Daoy (cell line): ENCODE measurements at regions not wholly inside any gene's neighbourhood (a gene's known extent, or its start where the extent isn't known, plus 50 kb on each side); places are given as distances from the start of the nearest gene placed in this dataset.

Experiments used
- DNase-seq: peaks from one replicate; pipeline ENCODE4 v3.0.0-alpha.2; 2015; ENCODE audit warnings: low read depth

DNA sequence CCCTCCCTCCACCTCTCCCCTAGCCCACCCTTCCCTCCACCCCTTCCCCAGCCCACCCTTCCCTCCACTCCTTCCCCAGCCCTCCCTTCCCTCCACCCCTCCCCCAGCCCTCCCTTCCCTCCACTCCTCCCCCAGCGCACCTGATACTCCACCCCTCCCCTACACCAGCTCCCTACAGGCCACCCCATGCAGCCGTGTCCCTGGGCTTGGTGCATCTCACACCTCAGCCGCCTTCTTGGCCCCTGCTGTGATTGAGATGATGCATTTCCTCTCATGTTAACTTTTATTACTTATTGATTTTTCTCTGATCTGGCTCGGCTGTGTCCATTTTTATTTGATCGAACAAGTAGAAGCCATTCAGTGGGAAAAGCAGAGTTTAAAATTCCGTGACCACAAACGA is 243.8 kb downstream of the MATN1 start:
- no peak for DNase-seq

DNA sequence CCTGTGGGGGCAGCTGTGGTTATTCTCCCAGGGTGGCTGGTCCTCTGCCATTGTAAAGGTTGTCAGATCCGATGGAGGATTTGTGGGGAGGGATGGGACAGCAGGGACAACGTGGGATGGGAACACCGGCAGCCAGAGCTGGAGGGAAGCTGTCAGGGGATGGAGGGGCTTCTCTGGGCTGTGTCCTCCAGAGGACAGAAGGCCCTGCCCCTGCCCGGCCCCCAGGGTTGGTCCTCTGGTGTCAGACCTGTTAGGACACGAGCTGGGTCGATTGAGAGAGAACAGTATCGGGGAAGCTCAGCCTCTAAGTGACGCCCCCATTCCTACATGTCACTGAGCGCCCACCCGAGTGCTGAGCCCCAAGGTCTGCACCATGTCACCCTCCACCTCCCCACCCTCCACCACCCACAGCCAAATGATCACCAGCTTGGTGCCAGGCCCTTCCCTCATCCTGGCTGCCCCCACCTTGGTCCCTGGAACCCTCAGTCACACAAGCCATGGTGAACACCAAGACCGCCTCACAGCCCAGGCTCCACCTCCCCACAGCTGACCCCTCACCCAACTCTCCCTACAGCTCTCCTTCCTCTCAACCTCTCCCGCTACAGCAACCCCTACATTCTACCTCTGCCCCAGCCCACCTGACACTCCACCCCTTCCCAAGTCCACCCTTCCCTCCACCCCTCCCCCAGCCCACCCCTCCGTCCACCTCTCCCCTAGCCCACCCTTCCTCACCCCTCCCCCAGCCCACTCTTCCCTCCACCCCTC is 244.4 kb downstream of the MATN1 start:
- no peak for DNase-seq

DNA sequence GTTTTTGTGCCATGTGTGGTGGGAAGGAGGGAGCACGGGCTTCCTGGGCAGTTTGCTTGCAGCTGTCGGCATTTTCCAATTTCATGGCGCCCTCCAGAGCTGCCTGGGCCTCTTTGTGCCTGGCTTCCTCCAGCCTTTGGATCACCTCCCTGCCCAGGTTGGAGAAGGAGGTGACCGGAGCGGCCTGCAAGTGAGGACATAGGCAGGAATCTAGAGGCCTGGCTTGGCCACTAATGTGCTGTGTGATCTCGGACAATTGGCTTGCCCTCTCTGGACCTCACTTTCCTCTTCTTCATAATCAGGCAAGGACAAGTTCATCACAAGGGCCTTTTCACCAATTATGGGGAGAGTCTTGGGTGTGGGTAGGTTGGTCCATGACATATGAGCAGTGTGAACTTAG is 245.1 kb downstream of the MATN1 start:
- no peak for DNase-seq

DNA sequence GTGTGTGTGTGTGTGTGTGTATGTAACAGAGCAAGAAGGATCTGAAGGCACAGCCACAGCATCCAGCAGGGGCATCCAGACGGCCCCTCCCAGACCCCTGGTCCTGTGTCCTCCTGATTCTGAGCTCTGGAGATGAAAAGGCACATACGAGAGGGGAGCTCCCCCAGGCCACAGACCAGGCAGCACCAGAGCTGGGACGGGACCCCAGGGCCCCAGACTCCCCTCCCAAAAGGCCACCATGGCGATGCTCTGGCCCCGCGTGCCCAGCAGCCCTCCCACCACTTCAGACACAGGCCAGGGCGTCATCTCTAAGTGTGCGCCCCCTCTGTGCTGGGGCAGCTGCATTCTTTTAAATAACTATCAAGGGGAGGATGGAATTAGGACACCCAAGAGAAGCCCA is 245.8 kb downstream of the MATN1 start:
- no peak for DNase-seq

DNA sequence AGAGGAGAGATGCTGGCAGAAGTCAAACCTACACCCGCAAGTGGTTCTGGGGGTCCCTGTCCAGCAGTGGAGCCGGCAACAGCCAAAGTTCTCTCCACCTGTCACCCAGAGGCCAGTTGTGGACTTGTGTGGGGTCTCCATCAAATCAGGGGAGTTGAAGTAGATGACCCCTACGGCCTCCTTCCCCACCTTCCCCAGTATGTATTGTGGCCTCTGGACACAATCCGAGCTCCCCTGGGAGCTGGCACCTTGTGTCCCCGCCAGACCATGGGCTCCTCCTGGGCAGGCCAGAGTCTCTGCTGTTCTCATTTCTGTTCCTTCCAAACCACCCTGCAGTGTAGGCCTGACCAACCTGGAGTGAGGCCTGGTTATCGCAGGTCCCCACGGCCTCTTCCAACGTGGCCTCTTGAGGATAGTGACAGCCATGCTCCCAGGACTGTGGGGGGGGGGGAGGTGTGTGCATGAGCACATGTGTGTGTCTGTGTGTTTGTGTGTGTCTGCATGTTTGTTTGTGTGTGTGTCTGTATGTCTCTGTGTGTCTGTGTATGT is 246.4 kb downstream of the MATN1 start:
- DNase-seq: no peak

DNA sequence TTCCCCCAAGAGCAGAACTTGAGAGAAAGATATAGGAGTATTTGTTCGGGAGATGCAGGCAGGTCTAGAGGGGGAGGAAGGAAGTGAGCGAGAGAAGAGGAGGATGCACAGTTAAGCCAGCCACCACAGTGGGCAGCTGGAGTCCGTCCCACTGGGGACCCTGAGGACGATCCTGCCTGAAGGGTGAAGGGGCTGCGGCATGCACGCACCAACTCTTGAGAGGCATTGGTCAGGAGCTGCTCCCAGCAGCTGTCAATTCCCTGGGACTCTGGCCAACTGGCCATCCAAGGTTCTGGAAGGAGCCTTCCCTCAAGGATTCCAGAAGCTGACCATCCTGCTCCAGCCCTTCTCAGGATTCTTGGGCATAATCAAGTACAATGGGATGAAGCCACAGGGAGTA is 246.9 kb downstream of the MATN1 start:
- DNase-seq: no peak

DNA sequence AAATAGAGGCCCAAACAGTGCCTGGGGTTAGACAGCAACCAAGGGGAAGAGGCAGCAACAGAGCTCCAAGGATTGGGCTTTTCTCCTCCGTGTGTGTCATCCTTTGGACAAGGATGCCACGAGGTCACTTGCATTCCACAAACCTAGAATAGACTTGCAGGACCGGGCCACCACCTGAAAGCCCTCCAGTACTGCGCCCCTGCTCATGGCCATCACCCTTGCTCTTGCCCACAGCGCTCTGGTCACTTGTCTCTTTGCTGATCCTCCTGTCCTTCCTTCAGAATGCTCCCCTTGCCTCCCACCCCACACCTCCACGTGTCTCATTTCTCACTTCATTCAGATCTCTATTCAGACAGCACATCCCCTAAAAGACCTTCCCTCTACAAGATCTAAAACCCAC is 247.4 kb downstream of the MATN1 start:
- no peak for DNase-seq

DNA sequence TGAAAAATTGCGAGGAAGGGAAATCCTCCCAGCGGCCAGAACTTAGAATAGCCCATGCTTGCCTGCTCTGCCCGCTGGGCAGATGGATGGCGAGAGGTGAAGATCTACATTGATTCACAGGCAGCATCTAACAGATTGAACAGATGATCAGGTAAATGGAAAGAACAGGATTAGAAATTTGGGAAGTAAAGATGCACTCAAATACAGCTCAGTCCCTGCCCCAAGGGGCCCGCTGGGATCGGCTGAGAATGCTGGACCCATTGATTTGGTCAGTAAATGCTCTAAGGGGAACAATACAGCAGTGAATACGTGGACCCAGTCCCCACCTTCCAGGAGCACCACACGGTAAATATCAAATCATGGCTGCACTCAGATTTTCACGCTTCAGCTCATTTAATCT is 248.2 kb downstream of the MATN1 start:
- no peak for DNase-seq

DNA sequence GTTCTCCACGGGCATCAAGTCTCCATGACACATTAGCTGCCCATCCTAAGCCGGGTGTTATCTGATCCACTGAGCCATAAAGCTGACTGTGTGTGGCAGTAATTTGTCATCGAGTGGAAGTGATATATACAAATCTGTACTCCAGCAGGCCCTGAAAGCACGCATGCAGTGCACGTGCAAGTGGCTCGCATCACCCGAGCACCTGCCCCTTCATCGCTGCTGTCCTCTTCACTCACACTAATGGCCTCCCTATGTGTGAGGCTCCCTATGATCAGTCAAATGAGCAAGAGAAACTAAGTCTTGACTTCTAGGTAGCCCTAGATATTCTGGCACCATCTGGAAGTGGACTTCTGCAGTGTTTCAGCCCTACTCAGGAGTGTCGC is 248.6 kb downstream of the MATN1 start:
- DNase-seq: no peak

DNA sequence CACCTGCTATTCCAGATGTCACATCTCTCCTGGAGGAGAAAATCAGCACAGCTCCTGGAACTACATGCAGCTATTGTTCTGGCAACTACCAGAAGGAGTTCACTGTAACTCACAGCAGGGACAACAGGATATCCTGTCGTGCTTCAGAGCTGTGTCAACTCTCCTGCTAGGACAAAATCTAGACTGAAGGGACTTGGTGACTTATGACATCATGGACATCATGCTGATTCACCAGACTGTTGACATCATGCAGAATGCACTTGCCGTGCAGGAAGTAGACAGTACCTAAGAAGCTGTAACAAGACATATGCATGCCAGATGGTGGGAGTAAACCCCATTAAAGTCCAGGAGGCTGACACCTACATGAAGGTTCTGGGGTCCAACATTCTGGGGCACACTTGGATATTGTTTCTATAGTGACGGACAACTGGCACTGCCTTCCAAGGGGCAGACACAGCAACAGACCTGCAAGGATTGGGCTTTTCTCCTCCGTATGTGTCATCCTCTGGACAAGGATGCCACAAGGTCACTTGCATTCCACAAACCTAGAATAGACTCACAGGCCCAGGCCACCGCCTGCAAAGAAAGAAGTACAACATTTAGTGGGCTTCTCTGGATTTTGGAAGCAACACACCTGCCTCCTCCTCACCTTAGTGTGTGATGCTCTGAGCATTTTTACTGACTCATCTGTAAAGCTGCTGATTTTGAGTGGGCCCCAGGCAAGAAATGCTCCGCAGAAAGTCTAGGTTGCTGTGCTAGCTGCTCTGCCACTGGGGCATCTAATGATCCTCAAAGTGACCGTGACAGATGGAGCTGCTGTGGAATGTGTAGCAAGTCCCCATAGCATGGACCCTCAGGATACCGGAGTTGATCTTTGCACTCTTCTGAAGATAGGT is 249.2 kb downstream of the MATN1 start:
- no peak for DNase-seq

DNA sequence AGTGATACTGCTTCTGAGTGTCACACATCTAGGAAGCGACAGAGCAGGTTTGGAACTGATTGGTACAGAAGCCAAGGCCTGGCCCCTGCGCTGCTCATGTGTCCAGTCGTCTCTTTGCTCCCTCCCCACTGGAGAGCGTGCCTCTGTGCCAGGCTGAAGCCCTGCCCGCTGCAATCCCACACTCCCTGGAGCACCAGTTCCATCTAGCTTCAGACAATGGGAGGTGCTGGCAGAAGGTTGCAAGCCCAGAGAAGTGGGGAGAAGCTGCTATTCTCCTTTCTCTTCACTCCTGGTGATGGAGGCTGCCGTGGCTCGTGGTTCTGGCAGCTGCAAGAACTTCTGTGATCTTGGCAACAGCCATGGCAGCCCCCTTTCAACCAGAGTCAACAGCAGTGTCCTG is 250.9 kb downstream of the MATN1 start:
- no peak for DNase-seq

DNA sequence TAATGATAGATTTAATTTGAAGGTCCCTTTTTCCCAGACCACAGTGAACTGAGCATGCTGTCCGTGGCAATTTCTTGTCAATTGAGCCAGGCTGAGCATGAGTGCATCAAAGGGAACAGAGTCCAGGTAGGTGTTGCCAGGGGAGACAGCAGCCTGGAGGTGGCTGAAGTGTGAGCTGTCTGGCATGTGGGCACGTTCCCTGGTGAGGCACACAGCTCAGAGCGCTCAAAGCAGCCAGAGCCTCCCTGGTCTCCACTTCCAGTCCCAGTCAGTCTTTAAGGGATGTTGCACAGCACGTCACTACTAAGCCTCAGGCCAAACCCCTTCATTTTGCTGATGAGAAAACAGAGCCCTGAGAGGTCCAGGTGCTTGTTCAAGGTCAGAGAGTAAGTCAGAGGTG is 251.4 kb downstream of the MATN1 start:
- no peak for DNase-seq

DNA sequence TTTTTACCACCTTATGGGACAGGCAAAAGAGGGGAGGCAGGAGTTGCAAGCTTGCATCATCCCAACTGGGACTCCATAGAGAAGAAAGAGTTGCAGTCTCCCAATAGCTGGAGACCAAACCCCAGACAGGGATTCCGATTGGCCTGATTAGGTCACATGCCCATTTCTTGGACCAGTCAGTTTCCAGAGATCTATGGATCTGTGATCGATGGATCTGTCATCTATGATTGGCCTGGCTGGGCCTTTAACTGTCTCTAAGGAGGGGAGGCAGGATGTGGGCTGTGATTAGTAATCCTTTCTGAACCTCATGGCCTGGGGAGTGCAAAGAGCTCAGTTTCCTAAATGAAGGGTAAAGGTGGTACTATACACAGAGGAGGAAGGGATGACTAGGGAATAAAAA is 252.1 kb downstream of the MATN1 start:
- DNase-seq: peak; percentile 29

DNA sequence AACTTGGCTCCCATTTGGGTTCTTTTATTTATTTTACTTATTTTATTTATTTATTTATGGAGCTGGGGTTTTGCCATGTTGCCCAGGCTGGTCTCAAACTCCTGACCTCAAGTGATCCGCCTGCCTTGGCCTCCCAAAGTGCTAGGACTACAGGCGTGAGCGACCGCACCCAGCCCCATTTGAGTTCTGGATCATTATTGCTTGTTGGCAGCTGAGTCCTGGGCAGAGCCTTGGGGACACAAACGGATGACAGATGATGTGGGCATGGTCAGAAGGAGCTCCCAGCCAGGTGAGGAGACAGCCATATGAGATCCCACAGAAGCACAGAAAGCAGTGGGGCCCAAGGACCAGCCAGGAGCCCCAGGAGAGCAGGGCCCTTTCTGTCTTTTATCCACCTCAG is 254.0 kb downstream of the MATN1 start:
- no peak for DNase-seq

DNA sequence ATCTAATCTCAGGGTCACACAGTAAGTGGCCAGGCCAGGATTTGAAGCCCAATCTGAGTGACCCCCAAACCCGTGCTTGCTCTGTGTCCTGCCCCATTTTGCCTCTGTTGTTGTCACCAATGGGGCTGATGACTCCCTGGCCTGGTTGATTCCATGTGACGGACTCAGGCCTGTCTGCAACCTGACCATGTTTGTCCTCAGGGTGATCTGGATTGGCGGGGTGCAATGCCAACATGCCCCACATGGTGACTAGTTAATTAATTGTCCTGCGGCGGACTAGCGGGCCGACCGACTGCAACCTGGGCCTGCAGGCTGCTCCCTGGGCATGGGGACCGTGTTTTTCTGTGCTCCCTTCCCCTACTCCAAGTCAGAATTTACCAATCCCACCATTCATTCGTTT is 256.3 kb downstream of the MATN1 start:
- no peak for DNase-seq

DNA sequence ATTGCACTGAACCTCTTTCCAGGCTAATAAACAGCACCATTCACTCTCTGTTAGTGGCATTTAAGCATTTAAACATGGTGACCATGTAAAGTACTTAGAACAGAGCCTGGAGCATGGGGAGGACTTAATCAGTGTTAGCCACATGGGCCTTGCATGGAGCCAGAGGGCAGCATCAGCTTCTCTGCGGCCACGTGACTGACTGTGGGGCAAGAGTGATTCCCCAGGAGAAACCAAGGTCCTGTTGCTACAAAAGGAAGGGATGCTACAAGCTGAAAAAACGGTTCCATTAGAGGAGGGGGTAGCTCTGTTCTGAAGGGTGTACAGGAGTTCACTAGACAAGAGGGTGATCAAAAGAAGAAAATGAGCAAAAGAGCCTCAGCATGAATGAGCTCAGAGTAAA is 256.8 kb downstream of the MATN1 start:
- no peak for DNase-seq

DNA sequence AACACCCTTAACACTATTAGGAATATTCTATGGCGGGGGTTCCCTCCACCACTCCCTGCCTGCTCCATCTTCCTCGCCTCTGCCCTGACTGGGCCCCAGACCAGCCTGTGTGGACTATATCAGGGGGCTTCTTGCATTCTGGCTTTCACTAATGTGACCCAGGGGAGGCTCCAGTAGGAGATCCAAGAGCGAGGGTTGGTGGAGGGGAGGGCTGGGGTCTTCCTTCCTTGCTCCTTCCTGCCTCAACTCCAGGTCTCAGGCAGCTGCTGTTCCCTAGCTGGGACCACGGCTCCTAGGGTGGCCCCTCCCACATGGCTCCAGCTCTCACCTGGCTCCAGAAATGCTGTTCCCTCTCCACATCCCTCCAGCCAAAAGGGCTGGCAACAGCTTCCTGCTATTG is 257.4 kb downstream of the MATN1 start:
- DNase-seq: no peak

DNA sequence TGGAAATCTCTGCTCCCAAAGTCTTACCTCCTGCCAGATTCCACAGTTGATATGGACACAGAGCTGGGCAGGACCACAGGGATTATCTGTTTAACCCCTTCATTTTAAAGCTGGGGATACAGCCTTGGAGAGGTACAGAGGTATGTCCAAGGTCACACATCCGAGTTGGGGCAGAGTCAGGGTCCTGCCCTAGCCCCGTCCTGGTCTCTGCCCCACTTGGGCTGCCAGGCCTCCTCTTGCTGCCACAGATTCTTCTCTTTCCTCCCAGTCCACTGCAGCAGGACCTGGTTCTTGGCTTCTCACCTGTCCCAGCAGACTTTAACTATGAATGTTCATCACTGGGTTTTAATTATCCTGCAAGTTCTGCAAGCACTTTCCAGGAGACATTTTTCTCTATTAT is 258.3 kb downstream of the MATN1 start:
- DNase-seq: no peak

DNA sequence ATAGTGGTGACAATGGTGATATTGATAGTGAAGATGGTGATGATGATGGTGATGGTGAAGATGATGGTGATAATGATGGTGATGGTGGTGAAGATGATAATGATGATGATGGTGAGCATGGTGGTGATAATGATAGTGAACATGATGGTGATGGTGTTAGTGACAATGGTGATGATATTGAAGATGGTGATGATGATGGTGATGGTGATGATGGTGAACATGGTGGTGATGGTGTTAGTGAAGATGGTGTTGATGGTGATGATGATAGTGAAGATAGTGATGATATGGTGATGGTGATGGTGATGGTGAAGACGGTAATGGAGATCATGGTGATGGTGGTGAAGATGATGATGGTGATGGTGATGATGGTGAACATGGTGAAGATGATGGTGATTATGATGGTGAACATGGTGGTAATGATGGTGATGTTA is 259.2 kb downstream of the MATN1 start:
- no peak for DNase-seq

DNA sequence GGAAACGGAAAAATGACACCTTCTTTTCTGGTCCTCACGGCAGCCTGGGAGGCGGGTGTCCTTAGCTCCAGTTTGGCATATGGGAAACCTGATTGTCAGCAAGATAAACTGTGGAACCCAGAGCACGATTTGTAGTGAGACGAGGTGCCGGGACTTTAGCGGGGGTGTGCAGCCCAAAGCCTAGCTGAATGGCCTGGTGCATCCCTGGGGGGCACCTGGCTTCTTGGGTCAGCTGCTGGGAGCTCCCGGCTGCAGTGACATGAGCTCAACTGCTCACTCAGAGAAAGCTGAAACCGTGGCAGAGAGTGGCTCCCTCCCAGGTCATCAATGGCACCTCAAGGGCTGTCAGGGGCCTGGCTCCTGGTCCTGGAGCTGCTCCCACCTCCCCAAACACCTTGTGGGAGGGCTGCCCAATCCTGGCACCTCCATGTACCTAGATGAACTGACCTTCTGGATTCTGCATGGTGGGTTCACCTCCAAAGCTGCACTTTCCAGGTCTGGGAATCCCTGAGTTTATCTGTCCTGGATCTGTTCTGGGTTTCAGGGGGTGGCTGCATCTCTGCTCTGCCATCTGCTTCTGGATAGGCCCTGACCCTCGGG is 260.5 kb downstream of the MATN1 start:
- DNase-seq: no peak

DNA sequence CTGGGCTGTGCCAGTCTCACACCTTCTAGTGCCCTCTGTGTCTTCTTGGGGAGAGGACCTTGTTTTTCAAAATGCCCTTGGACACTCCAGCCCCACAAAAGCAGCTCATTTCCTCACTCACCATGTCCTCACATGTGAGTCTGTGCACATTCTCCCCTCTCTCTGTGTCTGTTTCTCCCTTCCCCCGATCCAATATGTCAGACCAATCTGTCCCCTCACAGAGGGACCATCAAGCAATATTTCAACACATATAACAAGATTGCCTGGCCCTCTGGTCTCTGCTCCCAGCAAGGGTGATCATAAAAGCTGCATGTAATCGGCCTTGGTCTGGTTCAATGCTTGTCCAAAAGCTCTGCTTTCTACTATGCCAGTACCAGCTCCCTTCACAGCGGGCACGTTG is 261.2 kb downstream of the MATN1 start:
- no peak for DNase-seq

DNA sequence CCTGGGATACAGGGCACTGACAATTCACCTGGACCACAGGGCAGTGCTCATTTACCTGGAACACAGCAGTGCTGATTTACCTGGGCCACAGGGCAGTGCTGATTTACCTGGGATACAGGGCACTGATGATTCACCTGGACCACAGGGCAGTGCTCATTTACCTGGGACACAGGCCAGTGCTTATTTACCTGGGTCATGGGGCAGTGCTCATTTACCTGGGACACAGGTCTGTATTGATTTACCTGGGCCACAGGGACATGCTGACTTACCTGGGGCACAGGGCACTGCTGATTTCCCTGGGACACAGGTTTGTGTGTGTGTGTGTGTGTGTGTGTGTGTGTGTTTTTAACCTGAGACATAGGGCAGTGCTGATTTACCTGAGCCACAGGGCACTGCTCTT is 261.7 kb downstream of the MATN1 start:
- no peak for DNase-seq

DNA sequence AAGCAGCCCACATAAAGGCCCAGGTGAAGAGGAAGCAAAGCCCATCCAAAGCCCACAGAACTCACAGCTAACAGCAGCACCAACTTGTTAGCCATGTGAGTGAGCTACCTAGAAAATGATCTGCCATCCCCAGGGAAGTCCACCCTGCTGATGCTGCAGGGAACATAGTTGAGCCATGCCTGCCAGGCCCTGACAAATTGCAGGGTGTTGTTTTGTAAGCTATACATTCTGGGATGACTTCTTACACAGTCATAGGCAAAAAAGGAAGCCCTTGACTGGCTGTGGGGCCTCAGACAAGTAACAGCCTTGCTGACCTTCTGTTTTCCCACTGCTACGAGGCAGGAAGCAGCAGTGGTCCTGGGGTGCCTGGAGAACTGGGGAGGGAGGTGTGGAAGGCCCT is 262.7 kb downstream of the MATN1 start:
- DNase-seq: no peak
